ENCODE measurements at regions not wholly inside any gene's neighbourhood (a gene's known extent, or its start where the extent isn't known, plus 50 kb on each side); places are given as distances from the start of the nearest gene placed in this dataset.
"Not testable (repeated sequence)": the region's sequence is repeated elsewhere in the genome, so short reads cannot be mapped to it uniquely, and the experiment has no call there.

- Histone ChIP-seq H3K4me2 (no peak overlapping the region), H3K27me3 (ENCODE audit: insufficient read depth, low read depth) (no peaks in the 10 kb centered on the region), H3K36me3 (ENCODE audit: insufficient read depth) (no peaks in the 10 kb centered on the region), H3K79me2 (ENCODE audit: insufficient read depth, low read depth) (no peaks in the 10 kb centered on the region), H3K4me3 (IDR thresholded peaks at IDR 0.05; ENCODE audit: insufficient read depth, low read depth, low read length) (no peak overlapping the region), H2AFZ (ENCODE audit: low read depth) (no peak overlapping the region), H3K27ac (no peak overlapping the region), H4K20me1 (ENCODE audit: insufficient read depth) (no peaks in the 10 kb centered on the region), H3K4me1 (ENCODE audit: low read depth, poor library complexity, severe bottlenecking) (no peaks in the 10 kb centered on the region), H3K9ac (no peak overlapping the region)
- no peak for TF ChIP-seq CTCF (conservative IDR thresholded peaks at IDR 0.05; ENCODE audit: low read depth, low read length)
Observed at GRCh38 chr6:103820148-103820547, 1039.6 kb downstream of the HACE1 start.

GRCh38 chr6:103819509-103819908 is 1040.2 kb downstream of the HACE1 start:
- no peak overlapping the region for H2AFZ ChIP-seq (ENCODE audit: low read depth)
- H3K4me1 ChIP-seq (ENCODE audit: low read depth, poor library complexity, severe bottlenecking) = no peaks in the 10 kb centered on the region
- H3K27me3 ChIP-seq (ENCODE audit: insufficient read depth, low read depth) = no peaks in the 10 kb centered on the region
- no peaks in the 10 kb centered on the region for H3K79me2 ChIP-seq (ENCODE audit: insufficient read depth, low read depth)
- no peak overlapping the region for H3K9ac ChIP-seq
- H3K27ac ChIP-seq = no peak overlapping the region
- no peaks in the 10 kb centered on the region for H4K20me1 ChIP-seq (ENCODE audit: insufficient read depth)
- H3K36me3 ChIP-seq (ENCODE audit: insufficient read depth) = no peaks in the 10 kb centered on the region
- no peak overlapping the region for H3K4me3 ChIP-seq (IDR thresholded peaks at IDR 0.05; ENCODE audit: insufficient read depth, low read depth, low read length)
- H3K4me2 ChIP-seq = no peak overlapping the region
- TF ChIP-seq CTCF (conservative IDR thresholded peaks at IDR 0.05; ENCODE audit: low read depth, low read length) = no peak

GRCh38 chr6:103812970-103813369 is 1046.7 kb downstream of the HACE1 start:
- Histone ChIP-seq H3K27ac (no peak overlapping the region), H3K4me1 (ENCODE audit: low read depth, poor library complexity, severe bottlenecking) (no peaks in the 10 kb centered on the region), H3K27me3 (ENCODE audit: insufficient read depth, low read depth) (no peaks in the 10 kb centered on the region), H2AFZ (ENCODE audit: low read depth) (no peak overlapping the region), H3K36me3 (ENCODE audit: insufficient read depth) (no peaks in the 10 kb centered on the region), H3K4me2 (no peak overlapping the region), H3K9ac (no peak overlapping the region), H4K20me1 (ENCODE audit: insufficient read depth) (no peaks in the 10 kb centered on the region), H3K4me3 (IDR thresholded peaks at IDR 0.05; ENCODE audit: insufficient read depth, low read depth, low read length) (no peak overlapping the region), H3K79me2 (ENCODE audit: insufficient read depth, low read depth) (no peaks in the 10 kb centered on the region)
- no peak for TF ChIP-seq CTCF (conservative IDR thresholded peaks at IDR 0.05; ENCODE audit: low read depth, low read length)

- not testable (repeated sequence) for H3K27me3 ChIP-seq (ENCODE audit: insufficient read depth, low read depth); H3K4me2 ChIP-seq; H3K36me3 ChIP-seq (ENCODE audit: insufficient read depth)
Observed at GRCh38 chr6:103801901-103802479, 1057.7 kb downstream of the HACE1 start.

GRCh38 chr6:103799971-103800670 is 1059.6 kb downstream of the HACE1 start:
- TF ChIP-seq CTCF (conservative IDR thresholded peaks at IDR 0.05; ENCODE audit: low read depth, low read length) = no peak

More at GRCh38 chr6:103801901-103802479, 1057.7 kb downstream of the HACE1 start:
- H4K20me1 ChIP-seq (ENCODE audit: insufficient read depth); H3K9ac ChIP-seq; H3K4me3 ChIP-seq (IDR thresholded peaks at IDR 0.05; ENCODE audit: insufficient read depth, low read depth, low read length); H3K27ac ChIP-seq; H2AFZ ChIP-seq (ENCODE audit: low read depth); H3K79me2 ChIP-seq (ENCODE audit: insufficient read depth, low read depth); H3K4me1 ChIP-seq (ENCODE audit: low read depth, poor library complexity, severe bottlenecking): not testable (repeated sequence)

More at GRCh38 chr6:103799971-103800670, 1059.6 kb downstream of the HACE1 start:
- Histone ChIP-seq H4K20me1 (ENCODE audit: insufficient read depth) (no peaks in the 10 kb centered on the region), H3K4me1 (ENCODE audit: low read depth, poor library complexity, severe bottlenecking) (no peaks in the 10 kb centered on the region), H3K79me2 (ENCODE audit: insufficient read depth, low read depth) (no peaks in the 10 kb centered on the region), H3K9ac (no peak overlapping the region), H3K4me3 (IDR thresholded peaks at IDR 0.05; ENCODE audit: insufficient read depth, low read depth, low read length) (no peak overlapping the region), H3K27ac (no peak overlapping the region), H2AFZ (ENCODE audit: low read depth) (no peak overlapping the region), H3K4me2 (no peak overlapping the region), H3K27me3 (ENCODE audit: insufficient read depth, low read depth) (no peaks in the 10 kb centered on the region), H3K36me3 (ENCODE audit: insufficient read depth) (no peaks in the 10 kb centered on the region)
